Omental fat pad (tissue), 3 donors: ENCODE measurements at regions not wholly inside any gene's neighbourhood (a gene's known extent, or its start where the extent isn't known, plus 50 kb on each side); places are given as distances from the start of the nearest gene placed in this dataset.

Experiments used
- ATAC-seq: fragments of 150-250 bp; one replicate; pipeline ENCODE4 v1.9.1; 2016; ENCODE audit warnings: mild to moderate bottlenecking, moderate library complexity; ENCODE audit not compliant: low FRiP score
- DNase-seq: peaks from one replicate; pipeline ENCODE4 v3.0.0-alpha.2; 2019; ENCODE audit warnings: low spot score
- TF ChIP-seq, protein P1 (sequence below), 3 donors: fragments of 450-650 bp; IDR thresholded peaks; one replicate each; pipeline ENCODE4 v1.5.1; 2016 to 2017; ENCODE audit warnings: antibody characterized with exemption in 3 of 3, mild to moderate bottlenecking in 3 of 3, moderate library complexity in 2 of 3

DNA sequence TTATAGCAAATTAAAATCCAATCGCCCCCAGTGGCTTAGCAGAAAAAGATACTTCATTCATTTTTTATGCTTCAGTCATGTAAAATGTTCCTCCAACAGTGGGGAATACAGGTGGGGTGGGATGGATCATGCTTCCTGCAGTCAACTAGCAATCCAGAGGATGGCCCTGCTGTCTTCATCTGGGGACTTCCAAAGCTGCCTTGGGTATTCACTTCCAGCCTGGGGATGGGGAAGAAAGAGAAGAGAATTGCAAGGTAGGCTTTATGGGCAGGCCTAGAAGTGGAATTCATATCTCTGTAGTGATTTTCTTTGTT, 354.8 kb upstream of the SLCO3A1 start:
- ATAC-seq, result no peak
- DNase-seq, result no peak
- TF ChIP-seq, protein P1, sequence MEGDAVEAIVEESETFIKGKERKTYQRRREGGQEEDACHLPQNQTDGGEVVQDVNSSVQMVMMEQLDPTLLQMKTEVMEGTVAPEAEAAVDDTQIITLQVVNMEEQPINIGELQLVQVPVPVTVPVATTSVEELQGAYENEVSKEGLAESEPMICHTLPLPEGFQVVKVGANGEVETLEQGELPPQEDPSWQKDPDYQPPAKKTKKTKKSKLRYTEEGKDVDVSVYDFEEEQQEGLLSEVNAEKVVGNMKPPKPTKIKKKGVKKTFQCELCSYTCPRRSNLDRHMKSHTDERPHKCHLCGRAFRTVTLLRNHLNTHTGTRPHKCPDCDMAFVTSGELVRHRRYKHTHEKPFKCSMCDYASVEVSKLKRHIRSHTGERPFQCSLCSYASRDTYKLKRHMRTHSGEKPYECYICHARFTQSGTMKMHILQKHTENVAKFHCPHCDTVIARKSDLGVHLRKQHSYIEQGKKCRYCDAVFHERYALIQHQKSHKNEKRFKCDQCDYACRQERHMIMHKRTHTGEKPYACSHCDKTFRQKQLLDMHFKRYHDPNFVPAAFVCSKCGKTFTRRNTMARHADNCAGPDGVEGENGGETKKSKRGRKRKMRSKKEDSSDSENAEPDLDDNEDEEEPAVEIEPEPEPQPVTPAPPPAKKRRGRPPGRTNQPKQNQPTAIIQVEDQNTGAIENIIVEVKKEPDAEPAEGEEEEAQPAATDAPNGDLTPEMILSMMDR (IDR thresholded peaks at IDR 0.05), result no peak

DNA sequence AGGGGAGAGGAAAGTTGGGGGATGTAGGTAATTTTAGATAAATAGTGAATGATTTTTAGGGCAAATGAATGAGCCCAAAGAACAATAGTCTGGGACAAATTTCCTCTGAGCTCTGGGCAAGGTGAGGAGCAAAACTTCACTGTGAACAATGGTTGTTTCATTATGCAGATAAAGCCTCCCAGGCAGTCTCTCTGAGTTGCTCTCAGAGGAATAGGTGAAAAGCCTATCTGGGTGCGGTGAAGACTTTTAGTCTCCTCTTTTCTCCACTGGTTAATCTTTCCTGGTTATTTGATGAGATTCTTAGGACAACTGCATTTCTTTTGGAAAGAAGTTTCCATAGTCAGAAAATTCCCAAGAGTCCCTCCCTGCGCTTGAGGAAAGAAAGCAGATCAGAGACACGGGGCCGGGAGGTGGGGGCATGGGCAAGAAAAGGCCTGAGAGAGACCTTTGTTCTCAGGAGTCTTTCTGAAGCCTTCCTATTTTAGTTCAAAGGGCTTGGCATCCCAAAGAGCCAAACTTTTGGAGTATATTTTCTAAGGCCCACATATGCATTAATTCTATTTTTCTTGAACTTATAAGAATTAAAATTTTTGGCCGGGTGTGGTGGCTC, 353.6 kb upstream of the SLCO3A1 start:
- TF ChIP-seq, protein P1 (IDR thresholded peaks at IDR 0.05), result no peak
- DNase-seq (no peak), ATAC-seq (no peak)

DNA sequence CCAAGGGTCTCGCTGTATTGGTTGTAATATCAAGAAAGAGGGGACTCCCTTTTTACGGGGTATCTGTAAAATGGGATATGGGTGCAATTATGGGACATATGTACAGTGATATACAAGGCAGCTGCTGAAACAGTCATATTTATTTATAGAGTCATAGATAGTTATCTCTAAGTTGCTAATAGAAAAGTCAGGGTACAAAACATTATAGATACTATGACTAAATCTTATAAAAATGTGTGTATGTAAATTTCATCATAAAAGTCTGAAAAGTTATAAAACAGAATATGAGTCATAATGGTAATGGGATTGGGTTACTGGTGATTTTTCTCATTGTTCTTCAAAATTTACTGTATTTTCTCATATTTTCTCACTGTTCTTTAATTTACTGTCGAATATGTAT, 344.9 kb upstream of the SLCO3A1 start:
- ATAC-seq (no peak), DNase-seq (no peak)
- TF ChIP-seq, protein P1 (IDR thresholded peaks at IDR 0.05), result no peak

DNA sequence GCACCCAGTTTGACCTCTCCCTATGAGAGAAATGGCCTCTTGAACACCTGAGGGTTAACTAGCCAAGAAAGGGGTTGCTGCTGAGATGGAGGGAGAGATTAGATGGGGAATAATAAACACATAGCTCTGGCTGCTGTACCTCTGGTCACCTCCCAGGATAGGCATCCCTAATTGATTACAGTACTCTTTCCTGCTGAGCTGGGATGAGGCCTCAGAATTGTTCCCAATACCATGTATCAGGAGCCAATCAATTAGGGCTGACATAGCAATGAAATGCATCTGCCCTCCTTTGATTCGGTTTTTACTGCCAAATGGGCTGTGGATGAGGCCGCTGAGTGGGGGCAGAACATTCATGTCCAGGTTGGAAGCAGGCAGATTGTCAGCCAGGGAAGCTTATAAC, 339.4 kb upstream of the SLCO3A1 start:
- no peak for ATAC-seq
- TF ChIP-seq, protein P1 (IDR thresholded peaks at IDR 0.05), result no peak

DNA sequence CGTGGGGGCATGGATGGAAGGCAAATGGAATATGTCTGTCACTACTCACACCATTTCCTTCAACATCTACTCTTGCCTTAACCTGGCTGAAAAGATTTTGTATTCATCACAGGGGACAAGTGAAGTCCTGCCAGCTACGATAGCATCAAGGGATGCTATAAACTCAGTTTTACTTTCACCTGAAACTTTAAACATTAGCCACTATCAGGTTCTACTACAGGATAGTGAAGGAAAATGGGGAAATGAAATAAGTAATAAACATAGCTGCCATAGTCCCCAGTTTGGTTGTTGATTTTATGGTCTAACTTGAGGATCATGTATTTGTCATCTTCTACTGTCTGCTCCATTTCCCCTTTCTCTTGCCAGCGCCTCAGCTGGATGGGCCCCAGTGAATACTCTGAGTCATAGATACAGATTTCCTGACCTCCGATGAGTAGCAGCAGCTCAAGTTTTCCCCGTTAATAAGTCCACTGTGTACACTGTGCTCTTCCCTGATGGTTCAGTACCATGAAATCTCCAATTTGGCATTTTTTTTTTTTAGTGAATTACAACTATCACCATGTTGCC, 338.2 kb upstream of the SLCO3A1 start:
- ATAC-seq, result no peak
- TF ChIP-seq, protein P1 (IDR thresholded peaks at IDR 0.05), result no peak
- no peak for DNase-seq

More for the DNA sequence above, 339.4 kb upstream of the SLCO3A1 start:
- no peak for DNase-seq

DNA sequence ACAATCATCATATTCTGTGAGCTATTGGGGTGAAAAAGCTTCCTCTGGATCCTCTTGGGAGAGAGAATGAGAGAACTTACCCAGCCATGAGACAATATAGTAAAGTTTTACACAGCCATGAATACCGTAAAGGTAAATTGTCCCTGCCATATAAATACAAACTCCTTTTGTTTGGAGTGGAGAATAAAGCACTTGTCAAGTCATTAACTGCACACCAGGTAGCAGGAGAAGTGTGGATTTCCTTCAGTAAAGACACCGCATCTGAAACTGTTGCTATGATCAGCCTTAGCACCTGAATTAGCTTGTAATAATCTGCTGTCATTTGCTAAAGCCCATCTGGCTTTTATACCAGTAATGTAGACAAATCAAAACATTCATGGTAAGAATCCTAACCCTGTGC, 336.6 kb upstream of the SLCO3A1 start:
- TF ChIP-seq, protein P1 (IDR thresholded peaks at IDR 0.05), result no peak
- ATAC-seq (no peak), DNase-seq (no peak)

DNA sequence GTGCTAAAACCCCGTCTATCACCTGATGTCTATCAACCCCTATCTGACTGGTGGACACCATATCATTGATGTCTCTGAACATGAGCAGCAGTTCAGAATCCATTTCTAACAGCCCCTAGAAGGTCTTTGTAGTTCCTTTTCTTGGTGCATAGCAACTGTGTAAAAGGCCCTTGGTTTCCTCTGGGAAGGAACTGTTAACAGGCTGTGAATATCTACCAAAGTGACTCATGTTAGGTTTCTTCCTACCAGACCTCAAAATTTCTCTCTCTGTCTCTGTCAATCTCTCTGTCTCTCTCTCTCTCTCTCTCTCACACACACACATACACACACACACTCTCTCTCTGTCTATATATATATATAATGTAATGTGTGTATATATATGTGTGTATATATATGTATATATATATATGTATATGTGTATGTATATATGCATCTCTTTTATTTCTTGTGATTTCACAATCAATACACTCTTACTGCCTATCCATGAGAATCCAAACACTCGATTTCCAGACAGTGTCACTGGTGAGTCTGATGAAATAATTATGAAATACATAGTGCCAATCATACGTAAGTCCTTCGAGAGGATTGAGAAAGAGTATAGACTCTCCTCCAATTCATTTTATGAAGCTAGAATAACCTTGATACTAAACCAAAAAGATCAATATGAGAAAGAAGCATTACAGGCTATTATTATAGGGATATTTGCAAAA, 335.9 kb upstream of the SLCO3A1 start:
- DNase-seq (no peak), ATAC-seq (no peak)
- TF ChIP-seq, protein P1 (IDR thresholded peaks at IDR 0.05), result no peak
